GM18858 (cell line): ENCODE measurements at regions not wholly inside any gene's neighbourhood (a gene's known extent, or its start where the extent isn't known, plus 50 kb on each side); places are given as distances from the start of the nearest gene placed in this dataset.

Experiments used
- ATAC-seq: cut with Tn5 transposase; IDR thresholded peaks from one replicate; pipeline ENCODE4 v1.9.1; 2021; ENCODE audit not compliant: unreplicated experiment

- ATAC-seq = no peak
Observed at GRCh38 chr13:21757763-21758162, 86.9 kb downstream of the FGF9 start.

GRCh38 chr13:21758441-21758840 lies 87.6 kb downstream of the FGF9 start:
- no peak for ATAC-seq

- no peak for ATAC-seq
Observed at GRCh38 chr13:21759463-21759862, 88.6 kb downstream of the FGF9 start.

- ATAC-seq = no peak
Observed at GRCh38 chr13:21759911-21760310, 89.0 kb downstream of the FGF9 start.

- ATAC-seq = no peak
Observed at GRCh38 chr13:21761770-21762169, 90.9 kb downstream of the FGF9 start.

- no peak for ATAC-seq
Observed at GRCh38 chr13:21762512-21762911, 91.6 kb downstream of the FGF9 start.

- ATAC-seq = no peak
Observed at GRCh38 chr13:21767032-21767431, 96.2 kb downstream of the FGF9 start.

GRCh38 chr13:21771075-21771474 lies 100.2 kb downstream of the FGF9 start:
- ATAC-seq = no peak

- ATAC-seq = no peak
Observed at GRCh38 chr13:21777166-21777565, 106.3 kb downstream of the FGF9 start.

GRCh38 chr13:21777813-21778212 lies 106.9 kb downstream of the FGF9 start:
- ATAC-seq = no peak

GRCh38 chr13:21782736-21783135 lies 111.9 kb downstream of the FGF9 start:
- ATAC-seq = no peak

- no peak for ATAC-seq
Observed at GRCh38 chr13:21785990-21786389, 115.1 kb downstream of the FGF9 start.

GRCh38 chr13:21796066-21796465 lies 125.2 kb downstream of the FGF9 start:
- no peak for ATAC-seq

- ATAC-seq = no peak
Observed at GRCh38 chr13:21796775-21797514, 126.1 kb downstream of the FGF9 start.

- no peak for ATAC-seq
Observed at GRCh38 chr13:21797736-21798135, 126.9 kb downstream of the FGF9 start.

- no peak for ATAC-seq
Observed at GRCh38 chr13:21798181-21798580, 127.3 kb downstream of the FGF9 start.

GRCh38 chr13:21799671-21800070 lies 128.8 kb downstream of the FGF9 start:
- ATAC-seq = no peak

- ATAC-seq = no peak
Observed at GRCh38 chr13:21800837-21801616, 130.2 kb downstream of the FGF9 start.

- no peak for ATAC-seq
Observed at GRCh38 chr13:21805733-21806132, 134.9 kb downstream of the FGF9 start.

GRCh38 chr13:21812192-21812626 lies 141.3 kb downstream of the FGF9 start:
- no peak for ATAC-seq

- ATAC-seq = no peak
Observed at GRCh38 chr13:21813110-21813509, 142.2 kb downstream of the FGF9 start.

- ATAC-seq = no peak
Observed at GRCh38 chr13:21813844-21814243, 143.0 kb downstream of the FGF9 start.
